DND-41 (cell line): ENCODE measurements at regions not wholly inside any gene's neighbourhood (a gene's known extent, or its start where the extent isn't known, plus 50 kb on each side); places are given as distances from the start of the nearest gene placed in this dataset.

Experiments used
- ATAC-seq: fragments of 200-7000 bp; cut with Tn5 transposase; 3 replicates; pipeline ENCODE4 v1.9.1; 2021; ENCODE audit warnings: low read depth; ENCODE audit not compliant: insufficient read depth
- DNase-seq: peaks from one replicate; pipeline ENCODE4 v3.0.0-alpha.2; 2020
- H2AFZ ChIP-seq: 2 replicates; pipeline ENCODE4 v1.6.0; 2012; ENCODE audit warnings: low read depth, low read length
- H3K27ac ChIP-seq: 2 replicates; pipeline ENCODE4 v1.5.1; 2012; ENCODE audit warnings: low read length, inconsistent platforms
- H3K27me3 ChIP-seq: fragments of 200-600 bp; sonication (generic); 2 replicates; pipeline ENCODE4 v1.6.0; 2012; ENCODE audit warnings: low read length, mild to moderate bottlenecking, inconsistent platforms; ENCODE audit not compliant: insufficient read depth, poor library complexity
- H3K36me3 ChIP-seq: 2 replicates; pipeline ENCODE4 v1.5.1; 2012; ENCODE audit warnings: low read length, inconsistent platforms; ENCODE audit not compliant: insufficient read depth
- H3K4me1 ChIP-seq: 2 replicates; pipeline ENCODE4 v1.5.1; 2012; ENCODE audit warnings: mild to moderate bottlenecking, low read length; ENCODE audit not compliant: insufficient read depth
- H3K4me2 ChIP-seq: 2 replicates; pipeline ENCODE4 v1.6.0; 2012; ENCODE audit warnings: mild to moderate bottlenecking, moderate library complexity, low read length, inconsistent platforms; ENCODE audit not compliant: insufficient read depth
- H3K4me3 ChIP-seq, 2 experiments: fragments of 200-600 bp in 1 of 2; shearing (Covaris generic) in 1 of 2; 2 replicates each; pipeline ENCODE4 v1.5.1; 2012 to 2016; ENCODE audit warnings: inconsistent platforms in 2 of 2, low read length in 2 of 2, mild to moderate bottlenecking in 2 of 2, low read depth in 1 of 2, moderate library complexity in 1 of 2
- H3K79me2 ChIP-seq: 2 replicates; pipeline ENCODE4 v1.6.0; 2012; ENCODE audit warnings: low read length, inconsistent platforms; ENCODE audit not compliant: insufficient read depth
- H3K9ac ChIP-seq: 2 replicates; pipeline ENCODE4 v1.6.0; 2012; ENCODE audit warnings: low read depth, mild to moderate bottlenecking, inconsistent platforms, low read length, moderate library complexity
- H3K9me3 ChIP-seq: 2 replicates; pipeline ENCODE4 v1.5.1; 2012; ENCODE audit warnings: low read length, moderate library complexity, mild to moderate bottlenecking, inconsistent platforms; ENCODE audit not compliant: insufficient read depth, severe bottlenecking
- H4K20me1 ChIP-seq: 2 replicates; pipeline ENCODE4 v1.6.0; 2012; ENCODE audit warnings: low read length; ENCODE audit not compliant: insufficient read depth
- EZH2 ChIP-seq: IDR thresholded peaks from 3 replicates; pipeline ENCODE4 v1.6.1; 2012; ENCODE audit warnings: borderline replicate concordance, low read depth, mild to moderate bottlenecking, moderate library complexity, low read length, inconsistent platforms; ENCODE audit not compliant: severe bottlenecking
- TF ChIP-seq, protein P1 (sequence below): IDR thresholded peaks from 2 replicates; pipeline ENCODE4 v1.5.1; 2012; ENCODE audit warnings: borderline replicate concordance, low read length, moderate library complexity, mild to moderate bottlenecking; ENCODE audit not compliant: poor library complexity, severe bottlenecking; ENCODE audit errors: extremely low read depth

- H3K27me3 ChIP-seq: no peaks in the 10 kb centered on the region
- no peaks in the 10 kb centered on the region for H3K79me2 ChIP-seq
- 0 out of 2 replicates have a peak, but pooled peaks cover 3% of the 10 kb centered on the region for H3K4me1 ChIP-seq
- H3K9me3 ChIP-seq: no peaks in the 10 kb centered on the region
- ATAC-seq: peak; percentile 100
- TF ChIP-seq, protein P1, sequence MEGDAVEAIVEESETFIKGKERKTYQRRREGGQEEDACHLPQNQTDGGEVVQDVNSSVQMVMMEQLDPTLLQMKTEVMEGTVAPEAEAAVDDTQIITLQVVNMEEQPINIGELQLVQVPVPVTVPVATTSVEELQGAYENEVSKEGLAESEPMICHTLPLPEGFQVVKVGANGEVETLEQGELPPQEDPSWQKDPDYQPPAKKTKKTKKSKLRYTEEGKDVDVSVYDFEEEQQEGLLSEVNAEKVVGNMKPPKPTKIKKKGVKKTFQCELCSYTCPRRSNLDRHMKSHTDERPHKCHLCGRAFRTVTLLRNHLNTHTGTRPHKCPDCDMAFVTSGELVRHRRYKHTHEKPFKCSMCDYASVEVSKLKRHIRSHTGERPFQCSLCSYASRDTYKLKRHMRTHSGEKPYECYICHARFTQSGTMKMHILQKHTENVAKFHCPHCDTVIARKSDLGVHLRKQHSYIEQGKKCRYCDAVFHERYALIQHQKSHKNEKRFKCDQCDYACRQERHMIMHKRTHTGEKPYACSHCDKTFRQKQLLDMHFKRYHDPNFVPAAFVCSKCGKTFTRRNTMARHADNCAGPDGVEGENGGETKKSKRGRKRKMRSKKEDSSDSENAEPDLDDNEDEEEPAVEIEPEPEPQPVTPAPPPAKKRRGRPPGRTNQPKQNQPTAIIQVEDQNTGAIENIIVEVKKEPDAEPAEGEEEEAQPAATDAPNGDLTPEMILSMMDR: peak; percentile 94
- no peak for TF ChIP-seq EZH2
- H3K4me3 ChIP-seq: no peak overlapping the region
- H3K36me3 ChIP-seq: no peaks in the 10 kb centered on the region
- H3K4me2 ChIP-seq: no peak overlapping the region
- H4K20me1 ChIP-seq: no peaks in the 10 kb centered on the region
- H2AFZ ChIP-seq: peak overlapping the region; percentile 18
- no peak overlapping the region for H3K9ac ChIP-seq
- peak; percentile 90 for DNase-seq
- H3K27ac ChIP-seq: no peak overlapping the region
Measured at GRCh38 chr1:114282751-114283403, 129.2 kb upstream of the SYT6 start.

DNA sequence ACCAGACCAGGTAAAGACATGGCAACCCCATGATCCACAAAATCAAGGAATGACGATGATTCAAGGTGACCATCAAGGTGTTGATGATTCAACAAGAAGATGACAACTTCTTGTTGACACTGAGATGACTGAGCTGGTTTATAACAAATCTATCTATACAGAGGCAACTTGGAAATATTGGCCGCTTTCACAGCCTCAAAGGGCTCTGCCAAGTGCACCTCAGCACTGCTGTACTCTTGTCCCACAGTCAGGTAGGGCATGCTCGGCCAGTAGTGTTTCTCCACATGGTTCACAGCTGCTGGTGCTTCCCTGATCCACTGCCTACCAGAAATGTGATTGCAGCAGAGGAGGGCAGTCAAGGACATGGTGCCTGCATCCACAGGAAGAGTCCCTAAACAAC lies 125.2 kb upstream of the SYT6 start:
- no peak overlapping the region for H3K27ac ChIP-seq
- H3K9ac ChIP-seq: no peak overlapping the region
- DNase-seq: no peak
- no peaks in the 10 kb centered on the region for H3K27me3 ChIP-seq
- no peaks in the 10 kb centered on the region for H3K36me3 ChIP-seq
- no peaks in the 10 kb centered on the region for H4K20me1 ChIP-seq
- no peak overlapping the region for H2AFZ ChIP-seq
- no peak overlapping the region for H3K4me3 ChIP-seq
- H3K4me2 ChIP-seq: no peak overlapping the region
- TF ChIP-seq, protein P1: no peak
- no peak for TF ChIP-seq EZH2
- ATAC-seq: no peak
- no peaks in the 10 kb centered on the region for H3K9me3 ChIP-seq
- H3K79me2 ChIP-seq: no peaks in the 10 kb centered on the region
- 0 out of 2 replicates have a peak, but pooled peaks cover 3% of the 10 kb centered on the region for H3K4me1 ChIP-seq

DNA sequence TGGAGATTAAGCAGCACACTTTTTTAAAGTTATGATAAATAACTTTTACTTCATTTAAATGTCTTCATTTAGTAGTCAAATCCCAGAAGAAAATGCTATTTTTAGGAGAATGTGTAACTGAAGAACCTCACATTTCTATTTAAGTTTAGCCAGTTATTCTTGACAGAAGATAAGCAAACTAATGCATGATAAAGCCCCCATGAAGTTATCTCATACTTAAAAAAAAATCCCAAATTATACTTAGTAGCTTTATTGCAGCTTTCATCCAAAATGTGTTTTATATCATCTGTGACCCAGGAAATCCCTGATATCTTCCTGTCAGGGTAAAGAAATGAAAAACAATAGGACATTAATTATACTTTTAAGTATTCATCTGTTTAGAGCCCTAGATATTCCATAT lies 124.8 kb upstream of the SYT6 start:
- TF ChIP-seq, protein P1: no peak
- no peak for TF ChIP-seq EZH2

More for the DNA sequence above, 124.8 kb upstream of the SYT6 start:
- Histone ChIP-seq H3K4me2 (no peak overlapping the region), H3K9me3 (no peaks in the 10 kb centered on the region), H3K79me2 (no peaks in the 10 kb centered on the region), H3K36me3 (no peaks in the 10 kb centered on the region), H3K27me3 (no peaks in the 10 kb centered on the region), H3K4me1 (0 out of 2 replicates have a peak, but pooled peaks cover 3% of the 10 kb centered on the region), H3K4me3 (no peak overlapping the region), H4K20me1 (no peaks in the 10 kb centered on the region), H3K9ac (no peak overlapping the region), H2AFZ (no peak overlapping the region), H3K27ac (no peak overlapping the region)
- ATAC-seq (no peak), DNase-seq (no peak)
